ENCODE measurements at regions not wholly inside any gene's neighbourhood (a gene's known extent, or its start where the extent isn't known, plus 50 kb on each side); places are given as distances from the start of the nearest gene placed in this dataset.

- H3K4me3 ChIP-seq = no peak overlapping the region
- H3K9me3 ChIP-seq = no peaks in the 10 kb centered on the region
- H3K36me3 ChIP-seq = no peaks in the 10 kb centered on the region
- no peak for TF ChIP-seq POLR2A (IDR thresholded peaks at IDR 0.05)
- no peak for TF ChIP-seq CTCF (IDR thresholded peaks at IDR 0.05)
- DNase-seq = no peak
- intact Hi-C loops (cut with DNase I; ENCODE audit: low total_unique reads) = no loop called here
- no peaks in the 10 kb centered on the region for H3K27me3 ChIP-seq
- no peaks in the 10 kb centered on the region for H3K4me1 ChIP-seq
- H3K27ac ChIP-seq = no peak overlapping the region
Observed at GRCh38 chr7:66539902-66540375, 88.7 kb upstream of the KCTD7 start.

GRCh38 chr7:66542049-66542448 is 86.6 kb upstream of the KCTD7 start:
- no peaks in the 10 kb centered on the region for H3K4me1 ChIP-seq
- H3K36me3 ChIP-seq = no peaks in the 10 kb centered on the region
- intact Hi-C loops (cut with DNase I; ENCODE audit: low total_unique reads) = no loop called here
- H3K27me3 ChIP-seq = no peaks in the 10 kb centered on the region
- H3K27ac ChIP-seq = no peak overlapping the region
- TF ChIP-seq POLR2A (IDR thresholded peaks at IDR 0.05) = no peak
- TF ChIP-seq CTCF (IDR thresholded peaks at IDR 0.05) = no peak
- no peak overlapping the region for H3K4me3 ChIP-seq
- DNase-seq = no peak
- H3K9me3 ChIP-seq = no peaks in the 10 kb centered on the region

- TF ChIP-seq POLR2A (IDR thresholded peaks at IDR 0.05) (no peak), CTCF (IDR thresholded peaks at IDR 0.05) (no peak)
- Histone ChIP-seq H3K4me1 (no peaks in the 10 kb centered on the region), H3K27ac (no peak overlapping the region), H3K36me3 (no peaks in the 10 kb centered on the region), H3K27me3 (no peaks in the 10 kb centered on the region), H3K4me3 (no peak overlapping the region), H3K9me3 (no peaks in the 10 kb centered on the region)
- no peak for DNase-seq
- intact Hi-C loops (cut with DNase I; ENCODE audit: low total_unique reads) = no loop called here
Observed at GRCh38 chr7:66542528-66543269, 86.0 kb upstream of the KCTD7 start.

GRCh38 chr7:66549466-66549865 is 79.2 kb upstream of the KCTD7 start:
- H3K36me3 ChIP-seq = no peaks in the 10 kb centered on the region

More at GRCh38 chr7:66549466-66549865, 79.2 kb upstream of the KCTD7 start:
- H3K9me3 ChIP-seq = no peaks in the 10 kb centered on the region
- TF ChIP-seq CTCF (IDR thresholded peaks at IDR 0.05) = no peak
- TF ChIP-seq POLR2A (IDR thresholded peaks at IDR 0.05) = no peak
- H3K27me3 ChIP-seq = no peaks in the 10 kb centered on the region
- no peak overlapping the region for H3K27ac ChIP-seq
- DNase-seq = peak in 1 of 2 donors; percentile 5
- H3K4me3 ChIP-seq = no peak overlapping the region
- no peaks in the 10 kb centered on the region for H3K4me1 ChIP-seq
- intact Hi-C loops (cut with DNase I; ENCODE audit: low total_unique reads) = no loop called here
